Right lobe of liver (tissue), 4 donors: ENCODE measurements at regions not wholly inside any gene's neighbourhood (a gene's known extent, or its start where the extent isn't known, plus 50 kb on each side); places are given as distances from the start of the nearest gene placed in this dataset.

Source experiments
- CTCF ChIP-seq, 4 donors: fragments of 200-600 bp in 3 of 4; fragments of 450-650 bp in 1 of 4; IDR thresholded peaks; one replicate each; pipeline versions ENCODE4 v1.5.1 to v1.8.0; 2016 to 2022; ENCODE audit warnings: antibody characterized with exemption in 4 of 4, mild to moderate bottlenecking in 2 of 4
- POLR2A ChIP-seq: fragments of 450-650 bp; IDR thresholded peaks from one replicate; pipeline ENCODE4 v1.6.1; 2017; ENCODE audit warnings: antibody characterized with exemption, mild to moderate bottlenecking
- donor health status: DM: no; HTN: no; CAD: no.
- donor health status: DM: no; HTN: no; CAD: no.
- donor health status: DM: no; HTN: yes; CAD: no.

- TF ChIP-seq POLR2A (no peak), CTCF (IDR thresholded peaks at IDR 0.05) (no peak)
Observed at GRCh38 chr4:58602022-58602421, 1491.8 kb upstream of the IGFBP7 start.
